ENCODE measurements at regions not wholly inside any gene's neighbourhood (a gene's known extent, or its start where the extent isn't known, plus 50 kb on each side); places are given as distances from the start of the nearest gene placed in this dataset.

DNA sequence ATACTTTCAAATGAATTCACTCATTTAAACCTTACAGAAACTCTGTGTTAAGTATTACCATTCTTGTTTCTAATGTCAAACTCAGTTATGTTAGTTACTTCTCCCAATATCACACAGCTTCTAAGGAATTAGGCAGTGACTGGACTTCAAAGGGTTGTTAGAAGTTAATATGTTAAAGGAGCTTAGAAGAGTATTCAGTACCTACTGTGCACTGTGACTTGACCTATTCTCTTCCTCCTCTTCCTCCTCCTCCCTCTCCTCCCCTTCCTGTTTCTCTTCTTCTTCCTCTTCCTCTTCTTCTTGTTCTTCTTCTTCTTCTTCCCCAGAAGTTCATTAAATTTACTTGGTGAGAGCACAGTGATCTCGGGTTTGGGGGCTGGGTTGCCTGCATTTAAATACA, 325.6 kb upstream of the SLC35B3 start:
- H3K4me3 ChIP-seq = no peak overlapping the region
- H3K4me1 ChIP-seq (replicated peaks in 1 of 2) = no peaks in the 10 kb centered on the region
- no peaks in the 10 kb centered on the region for H3K27me3 ChIP-seq
- intact Hi-C loops (cut with DNase I) = no loop called here
- no peak overlapping the region for H3K27ac ChIP-seq
- no peak for TF ChIP-seq POLR2A (IDR thresholded peaks at IDR 0.05)
- TF ChIP-seq, protein P1, sequence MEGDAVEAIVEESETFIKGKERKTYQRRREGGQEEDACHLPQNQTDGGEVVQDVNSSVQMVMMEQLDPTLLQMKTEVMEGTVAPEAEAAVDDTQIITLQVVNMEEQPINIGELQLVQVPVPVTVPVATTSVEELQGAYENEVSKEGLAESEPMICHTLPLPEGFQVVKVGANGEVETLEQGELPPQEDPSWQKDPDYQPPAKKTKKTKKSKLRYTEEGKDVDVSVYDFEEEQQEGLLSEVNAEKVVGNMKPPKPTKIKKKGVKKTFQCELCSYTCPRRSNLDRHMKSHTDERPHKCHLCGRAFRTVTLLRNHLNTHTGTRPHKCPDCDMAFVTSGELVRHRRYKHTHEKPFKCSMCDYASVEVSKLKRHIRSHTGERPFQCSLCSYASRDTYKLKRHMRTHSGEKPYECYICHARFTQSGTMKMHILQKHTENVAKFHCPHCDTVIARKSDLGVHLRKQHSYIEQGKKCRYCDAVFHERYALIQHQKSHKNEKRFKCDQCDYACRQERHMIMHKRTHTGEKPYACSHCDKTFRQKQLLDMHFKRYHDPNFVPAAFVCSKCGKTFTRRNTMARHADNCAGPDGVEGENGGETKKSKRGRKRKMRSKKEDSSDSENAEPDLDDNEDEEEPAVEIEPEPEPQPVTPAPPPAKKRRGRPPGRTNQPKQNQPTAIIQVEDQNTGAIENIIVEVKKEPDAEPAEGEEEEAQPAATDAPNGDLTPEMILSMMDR (IDR thresholded peaks at IDR 0.05) = no peak
- WGBS, 4 donors = 66 to 82% (median 75%) methylated on average over 1 of the region's 1 CpG
- H3K9me3 ChIP-seq (replicated peaks in 1 of 3) = no peaks in the 10 kb centered on the region
- no peak for DNase-seq
- H3K36me3 ChIP-seq (replicated peaks in 1 of 2) = no peaks in the 10 kb centered on the region

DNA sequence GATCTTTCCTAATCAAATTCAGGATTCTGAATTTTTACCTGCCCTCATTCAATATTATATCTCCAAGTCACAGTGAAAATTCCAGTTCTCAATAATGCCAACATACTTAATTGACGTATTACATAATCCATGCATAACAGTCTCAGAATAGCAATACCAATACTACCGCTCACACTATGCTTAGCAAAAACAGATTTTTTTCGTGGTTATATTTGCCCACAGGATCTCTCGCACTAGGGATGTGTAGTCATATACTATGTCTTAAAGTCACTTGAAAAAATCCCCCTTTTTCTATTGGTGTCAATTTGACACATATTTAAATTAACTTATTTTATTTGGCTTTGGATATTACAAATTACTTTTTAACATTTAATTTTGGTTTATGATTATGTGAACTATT, 323.1 kb upstream of the SLC35B3 start:
- Histone ChIP-seq H3K9me3 (replicated peaks in 1 of 3) (no peaks in the 10 kb centered on the region), H3K27ac (no peak overlapping the region), H3K4me1 (replicated peaks in 1 of 2) (no peaks in the 10 kb centered on the region), H3K4me3 (no peak overlapping the region), H3K36me3 (replicated peaks in 1 of 2) (no peaks in the 10 kb centered on the region), H3K27me3 (no peaks in the 10 kb centered on the region)
- TF ChIP-seq, protein P1 (IDR thresholded peaks at IDR 0.05) = no peak
- TF ChIP-seq POLR2A (IDR thresholded peaks at IDR 0.05) = no peak
- intact Hi-C loops (cut with DNase I) = no loop called here
- DNase-seq = no peak
- WGBS, 4 donors = 72 to 75% (median 74%) methylated on average over 4 of the region's 4 CpGs

DNA sequence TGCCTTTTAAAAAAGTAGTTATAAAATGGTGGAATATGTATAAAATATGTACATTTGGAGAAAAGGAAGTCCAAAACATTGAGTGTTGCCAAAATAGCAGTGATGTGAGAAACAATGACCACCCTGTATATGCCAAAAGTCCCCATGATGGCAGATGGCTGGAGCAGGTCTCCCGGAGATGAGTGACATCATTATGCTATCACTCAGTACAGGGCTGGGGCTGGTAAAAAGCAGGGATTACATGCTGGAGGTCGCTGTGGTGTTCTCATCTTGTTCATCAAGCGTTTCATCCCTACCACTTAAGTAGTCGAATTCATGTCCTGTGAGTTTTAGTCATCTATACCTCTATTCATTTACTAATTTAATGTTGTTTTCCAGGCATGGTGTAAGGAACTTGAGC, 315.3 kb upstream of the SLC35B3 start:
- TF ChIP-seq, protein P1 (IDR thresholded peaks at IDR 0.05) = no peak
- TF ChIP-seq POLR2A (IDR thresholded peaks at IDR 0.05) = no peak
- WGBS, 4 donors = 76 to 89% (median 79%) methylated on average over 4 of the region's 4 CpGs
- DNase-seq = no peak
- no peaks in the 10 kb centered on the region for H3K4me1 ChIP-seq (replicated peaks in 1 of 2)
- H3K4me3 ChIP-seq = no peak overlapping the region
- H3K36me3 ChIP-seq (replicated peaks in 1 of 2) = no peaks in the 10 kb centered on the region
- intact Hi-C loops (cut with DNase I) = no loop called here
- no peak overlapping the region for H3K27ac ChIP-seq
- no peaks in the 10 kb centered on the region for H3K9me3 ChIP-seq (replicated peaks in 1 of 3)
- H3K27me3 ChIP-seq = no peaks in the 10 kb centered on the region

DNA sequence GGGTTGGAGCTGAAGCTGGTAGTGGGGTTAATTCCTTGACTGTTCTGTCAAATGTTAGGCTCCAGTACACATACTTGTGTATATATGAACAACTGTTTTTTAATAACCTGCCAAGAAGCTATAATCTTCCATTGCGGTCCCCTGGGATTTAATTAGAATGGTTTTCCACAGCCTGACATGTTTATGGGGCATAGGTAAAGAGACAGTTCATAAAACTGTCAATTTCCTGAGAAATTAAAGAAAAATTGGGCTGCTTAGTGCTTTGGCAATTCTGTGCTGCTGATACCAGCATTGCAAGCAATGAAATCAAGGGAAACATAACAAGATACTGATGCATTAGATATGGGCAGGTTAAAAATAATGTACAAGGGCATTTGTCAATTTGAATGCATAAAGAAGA, 314.1 kb upstream of the SLC35B3 start:
- no peaks in the 10 kb centered on the region for H3K36me3 ChIP-seq (replicated peaks in 1 of 2)
- 63 to 79% (median 72%) methylated on average over 1 of the region's 1 CpG for WGBS, 4 donors
- H3K4me1 ChIP-seq (replicated peaks in 1 of 2) = no peaks in the 10 kb centered on the region
- TF ChIP-seq, protein P1 (IDR thresholded peaks at IDR 0.05) = no peak
- no peak for TF ChIP-seq POLR2A (IDR thresholded peaks at IDR 0.05)
- H3K4me3 ChIP-seq = no peak overlapping the region
- no peaks in the 10 kb centered on the region for H3K9me3 ChIP-seq (replicated peaks in 1 of 3)
- no peak overlapping the region for H3K27ac ChIP-seq
- no peaks in the 10 kb centered on the region for H3K27me3 ChIP-seq
- DNase-seq = no peak
- intact Hi-C loops (cut with DNase I) = no loop called here
